T-helper 1 cell treated with Interleukin-12 subunit alpha and Interleukin-12 subunit beta and Interleukin-4 antibody, amounts not matched to agents 30 ng/mL and 1 ng/mL, for 36 hours (primary cell): ENCODE measurements at regions not wholly inside any gene's neighbourhood (a gene's known extent, or its start where the extent isn't known, plus 50 kb on each side); places are given as distances from the start of the nearest gene placed in this dataset.

Source experiments
- intact Hi-C: fragments of 100-400 bp; cut with micrococcal nuclease; formaldehyde crosslinking; loops from one replicate; pipeline ENCODE4 v1.15.1; 2024

GRCh38 chr3:56985878-56986277 is 74.6 kb upstream of the SPATA12 start:
- intact Hi-C loops: no loop called here

GRCh38 chr3:56985460-56985859 is 75.0 kb upstream of the SPATA12 start:
- intact Hi-C loops: no loop called here

GRCh38 chr3:56983427-56983826 is 77.0 kb upstream of the SPATA12 start:
- intact Hi-C loops: no loop called here

- intact Hi-C loops: loop anchor here (2.0 kb wide), 3 partner anchors 51 to 125 kb away; no protein-coding TSS in a partner anchor
Measured at GRCh38 chr3:56981445-56982230, 78.8 kb upstream of the SPATA12 start.

GRCh38 chr3:56980798-56981390 is 79.6 kb upstream of the SPATA12 start:
- intact Hi-C loops: loop anchor here (2.0 kb wide), 3 partner anchors 50 to 124 kb away; no protein-coding TSS in a partner anchor

GRCh38 chr3:56980243-56980642 is 80.2 kb upstream of the SPATA12 start:
- intact Hi-C loops: loop anchor here (2.0 kb wide), 3 partner anchors 49 to 123 kb away; no protein-coding TSS in a partner anchor

- intact Hi-C loops: loop anchor here (2.0 kb wide), 3 partner anchors 49 to 123 kb away; no protein-coding TSS in a partner anchor
Measured at GRCh38 chr3:56979791-56980190, 80.7 kb upstream of the SPATA12 start.

- intact Hi-C loops: no loop called here
Measured at GRCh38 chr3:56977561-56977889, 82.9 kb upstream of the SPATA12 start.

GRCh38 chr3:56976651-56977560 is 83.6 kb upstream of the SPATA12 start:
- intact Hi-C loops: no loop called here

GRCh38 chr3:56975567-56975966 is 84.9 kb upstream of the SPATA12 start:
- intact Hi-C loops: no loop called here

- intact Hi-C loops: no loop called here
Measured at GRCh38 chr3:56974247-56974930, 86.1 kb upstream of the SPATA12 start.

- intact Hi-C loops: no loop called here
Measured at GRCh38 chr3:56971816-56972215, 88.6 kb upstream of the SPATA12 start.

- intact Hi-C loops: no loop called here
Measured at GRCh38 chr3:56971261-56971660, 89.2 kb upstream of the SPATA12 start.

- intact Hi-C loops: no loop called here
Measured at GRCh38 chr3:56970461-56970879, 90.0 kb upstream of the SPATA12 start.

- intact Hi-C loops: loop anchor here (5.0 kb wide), 1 partner anchor 53 kb away; no protein-coding TSS in a partner anchor
Measured at GRCh38 chr3:56969851-56970250, 90.6 kb upstream of the SPATA12 start.

- intact Hi-C loops: loop anchor here (5.0 kb wide), 1 partner anchor 49 kb away; no protein-coding TSS in a partner anchor
Measured at GRCh38 chr3:56966509-56966908, 94.0 kb upstream of the SPATA12 start.

GRCh38 chr3:56966104-56966503 is 94.4 kb upstream of the SPATA12 start:
- intact Hi-C loops: loop anchor here (5.0 kb wide), 1 partner anchor 49 kb away; no protein-coding TSS in a partner anchor

- intact Hi-C loops: no loop called here
Measured at GRCh38 chr3:56962922-56963321, 97.5 kb upstream of the SPATA12 start.

GRCh38 chr3:56962206-56962605 is 98.3 kb upstream of the SPATA12 start:
- intact Hi-C loops: no loop called here

- intact Hi-C loops: no loop called here
Measured at GRCh38 chr3:56960234-56960917, 100.1 kb upstream of the SPATA12 start.
